GM19438 (cell line): ENCODE measurements at regions not wholly inside any gene's neighbourhood (a gene's known extent, or its start where the extent isn't known, plus 50 kb on each side); places are given as distances from the start of the nearest gene placed in this dataset.

Source experiments
- ATAC-seq: cut with Tn5 transposase; IDR thresholded peaks from one replicate; pipeline ENCODE4 v1.9.1; 2021; ENCODE audit warnings: low read depth; ENCODE audit not compliant: unreplicated experiment

DNA sequence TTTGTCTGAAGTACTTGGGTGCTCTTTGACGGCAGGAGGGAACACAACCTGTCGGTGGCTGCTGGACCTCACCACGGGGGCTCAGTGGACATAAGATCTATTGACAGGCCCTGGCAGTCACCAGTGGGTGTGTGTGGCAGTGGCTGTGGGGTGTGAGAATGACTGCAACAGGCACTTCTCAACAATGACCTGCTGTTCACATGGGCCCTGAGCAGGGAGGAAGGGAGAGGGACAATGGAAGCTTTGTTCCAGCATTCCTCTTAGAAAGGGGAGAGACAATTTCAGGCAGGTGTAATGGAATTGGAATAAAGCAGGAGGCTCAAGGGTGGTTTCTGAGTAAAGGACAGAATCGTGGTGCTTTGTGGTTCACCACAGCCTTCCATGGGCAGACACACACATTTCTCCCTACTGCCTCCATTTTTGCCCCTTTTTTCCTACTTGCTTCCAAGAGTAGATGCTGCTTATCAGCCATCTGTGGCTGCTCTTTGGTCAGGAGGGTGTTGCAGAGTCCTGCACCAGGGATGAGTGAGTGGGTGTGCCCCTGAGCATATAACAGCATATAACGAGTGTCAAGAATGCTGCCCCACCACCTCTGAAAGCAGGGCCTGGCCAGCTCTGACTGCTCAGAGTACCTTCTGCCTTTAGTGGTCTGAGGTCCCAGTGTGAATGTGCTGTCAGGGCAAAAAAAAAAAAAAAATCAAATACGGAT is 267.7 kb downstream of the RASSF9 start:
- no peak for ATAC-seq

GRCh38 chr12:85569261-85569660 is 266.9 kb downstream of the RASSF9 start:
- no peak for ATAC-seq

DNA sequence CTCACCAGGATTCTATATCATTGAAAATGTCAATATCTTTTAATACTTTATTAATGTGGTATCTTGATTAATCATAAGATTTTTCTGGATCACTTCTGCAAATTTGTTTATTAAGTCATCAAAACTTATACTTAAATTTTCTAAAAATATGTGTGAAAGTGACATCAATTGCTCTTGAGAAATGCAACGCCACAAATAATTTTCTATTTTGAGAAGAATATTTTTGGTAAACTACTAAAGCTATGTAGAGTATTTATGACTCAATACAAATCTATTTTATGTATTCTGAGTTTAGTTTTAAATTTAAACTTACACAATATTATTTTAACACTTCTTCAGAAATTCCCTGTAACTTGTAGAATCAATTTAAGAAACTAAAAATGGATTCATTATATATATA is 263.3 kb downstream of the RASSF9 start:
- no peak for ATAC-seq

- no peak for ATAC-seq
Measured at GRCh38 chr12:85573635-85574214, 262.5 kb downstream of the RASSF9 start.

DNA sequence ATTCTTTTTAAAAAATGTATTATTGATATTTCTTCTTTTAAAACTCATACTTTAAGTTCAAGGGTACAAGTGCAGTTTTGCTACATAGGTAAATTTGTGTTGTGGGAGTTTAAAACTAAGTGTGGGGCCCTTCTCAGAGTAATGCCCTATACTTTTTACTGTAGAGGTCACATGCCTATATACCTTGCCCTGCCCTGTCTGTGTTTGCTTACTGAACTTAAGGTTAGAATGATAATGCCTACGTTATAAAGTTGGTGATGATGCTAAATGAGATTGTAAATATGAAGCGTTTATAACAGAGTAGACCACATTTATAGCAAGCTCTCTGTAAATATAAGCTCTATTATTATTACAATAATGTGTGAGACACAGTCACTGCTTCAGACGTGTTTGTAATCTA is 261.9 kb downstream of the RASSF9 start:
- ATAC-seq = no peak

- peak; percentile 95 for ATAC-seq
Measured at GRCh38 chr12:85575120-85576096, 260.8 kb downstream of the RASSF9 start.

- no peak for ATAC-seq
Measured at GRCh38 chr12:85580562-85581168, 255.5 kb downstream of the RASSF9 start.

DNA sequence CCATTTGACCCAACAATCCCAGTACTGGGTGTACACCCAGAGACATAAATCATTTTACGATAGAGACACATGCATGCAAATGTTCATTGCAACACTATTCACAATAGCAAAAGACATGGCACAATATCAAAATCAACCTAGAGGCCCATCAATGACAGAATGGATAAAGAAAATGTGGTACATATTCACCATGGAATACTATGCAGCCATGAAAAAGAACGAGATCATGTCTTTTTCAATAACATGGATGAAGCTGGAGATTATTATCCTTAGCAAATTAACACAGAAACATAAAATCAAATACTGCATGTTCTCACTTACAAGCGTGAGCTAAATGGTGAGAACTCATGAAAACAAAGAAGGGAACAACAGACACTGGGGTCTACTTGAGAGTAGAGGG is 249.1 kb downstream of the RASSF9 start:
- ATAC-seq = no peak

DNA sequence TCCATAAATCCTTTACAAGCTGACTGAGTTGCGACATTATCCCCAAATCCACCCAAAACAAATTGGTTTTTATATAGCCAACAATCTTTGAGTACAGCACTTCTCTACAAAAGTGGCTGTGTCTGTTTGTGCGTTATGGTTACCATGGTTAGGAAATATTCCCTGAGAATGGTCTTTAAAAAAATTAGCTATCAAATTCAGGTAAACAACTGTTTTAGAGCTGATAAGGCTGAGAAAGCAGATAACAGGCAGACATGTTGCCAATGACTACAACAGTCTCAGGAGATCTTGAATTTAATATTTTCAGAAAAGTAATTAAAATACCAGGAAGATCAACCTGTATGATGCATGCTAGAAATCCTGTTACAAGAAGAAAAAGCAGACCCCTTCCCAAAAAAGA is 248.0 kb downstream of the RASSF9 start:
- ATAC-seq = no peak

GRCh38 chr12:85600841-85601240 is 235.4 kb downstream of the RASSF9 start:
- ATAC-seq = no peak

DNA sequence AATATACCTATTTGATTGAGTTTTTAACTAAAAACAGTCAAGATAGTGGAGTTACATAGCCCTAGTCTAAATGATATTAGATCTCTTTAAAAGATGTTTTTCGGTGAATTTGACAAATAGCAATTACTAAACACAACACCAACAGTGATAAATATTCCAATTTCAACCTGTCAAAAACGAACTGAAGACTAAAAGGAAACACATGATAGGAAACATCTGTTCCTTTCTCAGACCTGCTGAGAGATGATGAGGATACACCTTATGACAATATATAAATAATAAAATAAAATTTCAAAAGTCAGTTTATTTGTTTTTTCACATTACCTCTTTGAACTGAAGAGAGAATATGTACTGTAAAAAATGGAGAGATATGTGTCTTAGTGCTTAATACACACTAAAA is 232.7 kb downstream of the RASSF9 start:
- ATAC-seq = no peak

DNA sequence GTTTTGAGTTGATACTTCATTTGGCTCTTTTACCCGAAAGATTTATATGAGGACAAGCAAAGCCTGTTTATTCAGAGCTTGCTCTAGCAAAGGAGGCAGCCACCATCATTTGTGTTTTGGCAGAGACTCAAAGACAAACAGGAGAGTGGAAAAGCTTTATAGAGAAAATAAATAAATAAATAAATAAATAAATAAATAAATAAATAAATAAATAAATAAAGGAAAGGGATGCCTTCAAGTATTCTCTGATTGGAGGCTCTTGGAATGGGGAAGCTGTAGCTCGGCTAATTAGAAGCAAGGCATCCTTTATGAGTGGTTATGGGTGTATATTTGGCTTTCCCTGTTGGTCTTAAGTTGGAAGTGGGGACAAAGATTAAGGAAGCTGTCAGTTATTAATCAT is 229.8 kb downstream of the RASSF9 start:
- no peak for ATAC-seq

DNA sequence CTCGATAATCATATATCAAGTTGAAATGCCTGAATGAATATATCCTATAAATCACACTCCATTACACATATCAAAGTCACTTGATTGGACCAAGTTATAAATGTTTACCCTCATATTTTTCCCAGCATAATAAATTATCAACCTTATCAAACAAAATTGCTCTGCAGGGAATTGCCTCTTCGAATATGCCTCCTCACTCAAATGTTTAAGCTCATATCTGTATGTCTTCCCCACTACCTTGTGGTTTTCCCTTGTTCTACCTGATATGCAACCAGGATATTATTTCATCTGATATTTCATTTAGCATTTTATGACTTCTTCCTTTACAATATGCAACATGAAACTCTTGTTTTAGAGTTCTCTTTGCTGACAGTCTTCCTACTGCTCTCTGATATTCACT is 226.4 kb downstream of the RASSF9 start:
- no peak for ATAC-seq

DNA sequence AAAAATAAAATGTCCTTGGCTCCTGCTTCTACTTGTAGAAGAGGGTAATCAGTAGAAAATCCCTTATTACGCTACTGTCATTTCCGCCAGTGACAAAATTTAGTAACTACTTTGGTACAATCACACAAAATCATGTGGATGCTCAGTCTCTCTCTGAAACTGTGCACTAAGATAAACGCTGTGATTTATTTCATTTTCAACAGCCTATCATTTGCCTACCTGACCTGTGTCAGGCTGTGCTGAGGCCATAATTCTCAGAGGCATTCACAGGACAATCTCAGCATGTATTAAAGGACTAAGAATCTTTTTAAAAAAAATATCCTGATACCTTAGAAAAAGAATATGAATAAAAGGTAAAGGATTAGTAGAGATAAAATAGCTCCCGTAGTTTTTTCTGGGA is 226.0 kb downstream of the RASSF9 start:
- no peak for ATAC-seq

DNA sequence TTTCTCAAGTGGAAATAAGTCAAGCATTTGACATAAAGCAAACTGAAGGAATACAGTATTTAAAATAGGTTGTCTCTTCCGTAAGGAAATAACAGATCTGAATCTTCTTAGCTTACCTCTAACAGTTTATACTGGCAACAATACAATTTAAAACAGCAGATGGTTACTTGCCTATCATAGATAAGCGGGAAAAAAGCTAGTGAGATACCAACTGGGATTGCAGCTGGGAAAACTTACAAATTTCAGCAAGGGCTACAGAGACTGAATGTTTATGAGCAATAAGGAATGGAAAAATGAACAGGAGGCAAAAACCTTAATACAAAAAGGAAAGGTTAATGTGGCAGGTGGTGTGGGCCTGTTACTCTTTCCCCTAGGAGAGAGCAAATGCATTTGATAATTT is 220.0 kb downstream of the RASSF9 start:
- ATAC-seq = no peak

DNA sequence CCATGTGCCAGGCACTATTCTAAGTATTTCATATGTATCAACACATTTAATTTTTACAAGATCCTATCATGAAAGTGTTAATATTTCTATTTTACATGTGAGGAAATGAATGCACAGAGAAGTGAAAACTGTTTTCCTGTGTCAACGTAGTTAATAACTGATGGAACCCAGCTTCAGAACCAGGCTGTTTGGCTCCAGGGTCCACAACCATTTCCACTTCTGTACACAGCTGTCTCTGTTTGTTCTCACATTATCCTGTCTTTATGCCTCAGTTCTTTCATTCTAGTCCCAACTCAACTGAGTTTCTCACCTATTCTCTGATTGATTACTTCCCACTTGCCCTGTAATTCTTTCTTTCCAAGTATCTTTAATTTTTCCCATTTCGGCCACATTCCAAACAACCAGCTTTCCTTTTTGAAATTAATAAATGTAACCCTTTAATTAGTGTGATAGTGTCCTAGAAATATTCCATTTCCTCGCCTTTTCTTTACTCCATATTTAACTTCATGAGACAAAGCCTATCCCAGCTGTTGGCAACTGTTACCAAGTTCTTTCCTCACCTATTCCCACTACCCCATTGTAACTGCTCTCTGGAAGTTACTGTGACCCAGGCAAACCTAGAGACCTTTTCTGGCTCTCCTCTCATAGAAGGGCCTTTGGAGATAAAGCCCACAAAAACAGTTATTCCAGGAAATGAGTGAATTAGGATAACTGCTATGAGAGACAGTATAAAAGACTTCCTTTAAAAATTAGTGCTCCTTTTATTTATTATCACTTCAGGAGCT is 218.7 kb downstream of the RASSF9 start:
- ATAC-seq = no peak

DNA sequence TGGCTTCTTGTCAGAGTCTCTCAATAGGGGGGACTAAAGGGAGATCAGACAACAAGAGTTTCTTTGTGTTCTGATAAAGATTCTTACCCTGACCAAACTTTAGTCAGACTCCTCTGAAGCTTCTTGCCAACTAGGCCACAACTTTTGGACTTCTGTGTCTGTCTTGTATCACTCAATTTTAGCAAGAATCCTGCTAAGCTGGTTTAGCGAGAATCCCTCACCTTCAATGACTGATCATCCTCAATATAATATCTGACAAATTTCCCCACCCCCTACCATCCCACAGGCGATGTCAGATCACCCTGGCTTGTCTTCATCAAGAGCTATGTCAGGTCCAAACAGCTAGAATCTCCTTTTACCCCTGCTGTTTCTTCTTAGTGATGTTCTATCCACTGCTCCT is 215.2 kb downstream of the RASSF9 start:
- no peak for ATAC-seq

GRCh38 chr12:85623763-85624162 is 212.4 kb downstream of the RASSF9 start:
- ATAC-seq = no peak

- ATAC-seq = no peak
Measured at GRCh38 chr12:85625467-85625866, 210.7 kb downstream of the RASSF9 start.
